ENCODE measurements at regions not wholly inside any gene's neighbourhood (a gene's known extent, or its start where the extent isn't known, plus 50 kb on each side); places are given as distances from the start of the nearest gene placed in this dataset.

DNA sequence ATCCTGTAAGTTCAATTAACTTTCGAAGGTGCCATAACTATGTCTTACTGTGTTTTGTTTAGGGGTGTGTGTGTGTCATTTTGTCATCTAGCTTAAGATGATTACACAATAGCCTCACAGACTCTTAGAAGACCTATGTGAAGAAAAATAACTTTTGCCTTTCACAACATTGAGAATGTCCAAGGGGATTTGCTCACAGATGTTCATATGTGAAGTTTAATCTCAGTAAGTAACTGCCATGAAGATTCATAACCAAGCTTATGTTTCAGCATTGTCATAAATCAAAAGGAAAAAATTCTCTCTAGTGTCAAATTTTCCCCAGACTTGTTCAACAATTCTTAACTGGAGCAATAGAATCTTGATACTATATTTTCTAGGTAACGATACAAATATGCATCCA lies 226.1 kb upstream of the PRKD1 start:
- no peak overlapping the region for H3K27ac Mint-ChIP-seq
- TF ChIP-seq CTCF (IDR thresholded peaks at IDR 0.05; ENCODE audit: unreplicated experiment) = no peak
- peaks cover 2% of the 10 kb centered on the region for H3K9me3 Mint-ChIP-seq (ENCODE audit: low read depth)

DNA sequence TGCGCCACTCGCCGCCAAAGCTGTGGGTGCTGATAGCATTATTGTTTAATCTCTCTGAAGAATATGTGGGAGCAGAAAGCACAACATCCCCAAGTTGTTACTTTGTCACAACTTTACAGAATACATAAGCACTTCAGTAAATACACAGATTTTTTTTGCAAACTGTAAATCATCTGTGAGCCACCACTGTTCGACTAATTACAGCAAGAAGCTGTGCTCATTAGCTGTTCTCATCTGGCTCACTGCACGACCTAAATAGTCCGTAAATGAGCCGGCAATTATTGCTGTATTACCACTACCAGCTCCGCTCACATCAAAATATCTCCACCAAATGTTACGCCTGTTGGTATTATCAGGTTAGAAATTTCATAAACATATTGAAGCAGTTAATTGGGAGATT lies 228.9 kb upstream of the PRKD1 start:
- Mint-ChIP-seq H3K4me1 (ENCODE audit: low read depth) (no peaks in the 10 kb centered on the region), H3K9me3 (ENCODE audit: low read depth) (no peaks in the 10 kb centered on the region), H3K27ac (no peak overlapping the region), H3K4me3 (ENCODE audit: low read depth) (no peak overlapping the region), H3K27me3 (peaks cover 6% of the 10 kb centered on the region), H3K36me3 (ENCODE audit: insufficient read depth) (no peaks in the 10 kb centered on the region)
- TF ChIP-seq CTCF (IDR thresholded peaks at IDR 0.05; ENCODE audit: unreplicated experiment) = no peak
- no peak for DNase-seq (ENCODE audit: low spot score, unreplicated experiment)

More for the DNA sequence above, 226.1 kb upstream of the PRKD1 start:
- no peak for DNase-seq (ENCODE audit: low spot score, unreplicated experiment)
- Mint-ChIP-seq H3K36me3 (ENCODE audit: insufficient read depth) (no peaks in the 10 kb centered on the region), H3K4me1 (ENCODE audit: low read depth) (no peaks in the 10 kb centered on the region), H3K4me3 (ENCODE audit: low read depth) (no peak overlapping the region), H3K27me3 (peaks cover 6% of the 10 kb centered on the region)

DNA sequence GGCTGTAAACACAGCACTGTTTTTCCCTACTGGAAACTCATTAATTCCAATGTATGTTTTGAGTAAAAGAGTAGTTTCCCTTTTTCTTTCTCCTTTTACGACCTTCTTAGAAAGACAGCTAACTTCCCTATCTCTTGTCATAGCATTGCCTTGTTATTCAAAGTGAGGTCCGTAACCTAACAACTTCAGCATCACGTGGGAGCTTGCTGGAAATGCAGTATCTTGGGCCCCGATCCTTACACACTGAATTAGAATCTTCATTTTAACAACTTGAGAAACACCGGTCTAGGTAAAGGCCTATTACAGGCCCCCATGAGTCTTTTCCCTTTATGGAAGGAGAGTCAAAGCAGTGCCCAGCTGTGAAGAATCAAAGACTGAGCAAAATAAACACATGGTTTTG lies 230.7 kb upstream of the PRKD1 start:
- Mint-ChIP-seq H3K9me3 (ENCODE audit: low read depth) (no peaks in the 10 kb centered on the region), H3K27ac (no peak overlapping the region), H3K27me3 (peaks cover 6% of the 10 kb centered on the region), H3K4me1 (ENCODE audit: low read depth) (no peaks in the 10 kb centered on the region), H3K36me3 (ENCODE audit: insufficient read depth) (no peaks in the 10 kb centered on the region), H3K4me3 (ENCODE audit: low read depth) (no peak overlapping the region)
- no peak for TF ChIP-seq CTCF (IDR thresholded peaks at IDR 0.05; ENCODE audit: unreplicated experiment)
- DNase-seq (ENCODE audit: low spot score, unreplicated experiment) = no peak

- DNase-seq (ENCODE audit: low spot score, unreplicated experiment) = no peak
- Mint-ChIP-seq H3K27me3 (peaks cover 6% of the 10 kb centered on the region), H3K4me1 (ENCODE audit: low read depth) (no peaks in the 10 kb centered on the region), H3K9me3 (ENCODE audit: low read depth) (no peaks in the 10 kb centered on the region), H3K4me3 (ENCODE audit: low read depth) (no peak overlapping the region), H3K27ac (no peak overlapping the region), H3K36me3 (ENCODE audit: insufficient read depth) (no peaks in the 10 kb centered on the region)
- TF ChIP-seq CTCF (IDR thresholded peaks at IDR 0.05; ENCODE audit: unreplicated experiment) = no peak
Observed at GRCh38 chr14:30159374-30159773, 231.7 kb upstream of the PRKD1 start.

DNA sequence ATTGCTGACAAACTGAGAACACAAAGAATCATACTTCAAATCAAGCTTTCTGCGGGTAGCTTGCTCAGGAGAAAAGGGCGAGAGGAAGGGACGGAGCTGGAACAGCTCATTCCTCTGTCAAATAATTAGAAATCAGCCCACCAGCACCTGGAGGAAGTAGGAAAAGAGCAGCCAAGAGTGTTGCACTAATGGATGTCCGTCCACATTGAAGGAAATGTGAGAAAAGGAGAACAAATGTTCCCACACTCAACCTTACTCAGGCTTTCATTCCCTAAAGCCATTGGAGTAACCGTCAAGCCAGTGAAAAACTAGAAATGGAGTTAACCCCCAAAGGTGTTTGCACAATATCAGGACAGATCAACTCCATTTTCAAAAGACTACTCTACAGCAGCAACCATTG lies 233.0 kb upstream of the PRKD1 start:
- no peak for DNase-seq (ENCODE audit: low spot score, unreplicated experiment)
- no peaks in the 10 kb centered on the region for H3K36me3 Mint-ChIP-seq (ENCODE audit: insufficient read depth)
- H3K27me3 Mint-ChIP-seq = peaks cover 3% of the 10 kb centered on the region
- no peaks in the 10 kb centered on the region for H3K9me3 Mint-ChIP-seq (ENCODE audit: low read depth)
- H3K4me1 Mint-ChIP-seq (ENCODE audit: low read depth) = no peaks in the 10 kb centered on the region
- no peak overlapping the region for H3K27ac Mint-ChIP-seq
- H3K4me3 Mint-ChIP-seq (ENCODE audit: low read depth) = no peak overlapping the region
- no peak for TF ChIP-seq CTCF (IDR thresholded peaks at IDR 0.05; ENCODE audit: unreplicated experiment)

Measured in progenitor cell of endocrine pancreas (in vitro differentiated cells).